ENCODE measurements at regions not wholly inside any gene's neighbourhood (a gene's known extent, or its start where the extent isn't known, plus 50 kb on each side); places are given as distances from the start of the nearest gene placed in this dataset.
A peak's percentile ranks its signal among the peaks of the same experiment; 100 is the strongest.

DNA sequence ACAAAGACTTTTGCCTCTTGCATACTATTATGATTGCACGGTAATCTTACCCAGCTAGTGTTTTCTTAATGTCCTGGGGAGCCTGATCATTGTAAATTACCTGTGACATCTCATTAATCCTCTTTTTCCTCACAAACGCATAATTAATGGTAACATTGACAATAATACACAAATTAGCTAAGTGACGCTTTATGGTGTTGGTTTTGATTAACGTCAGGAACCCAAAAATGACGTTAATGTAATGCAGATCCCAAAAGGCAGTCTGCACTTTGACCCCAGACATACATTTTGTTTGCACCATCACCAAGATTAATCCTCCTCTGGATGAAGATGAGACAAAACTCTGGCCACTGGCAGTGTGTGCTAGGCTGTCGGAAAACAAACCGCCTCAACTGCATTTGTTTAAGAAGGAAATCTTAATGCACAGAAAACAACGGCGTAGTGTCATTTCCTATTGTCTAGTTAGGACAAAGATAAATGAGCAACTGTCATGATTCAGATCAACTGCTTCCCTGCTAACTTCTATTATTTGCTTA is 83.9 kb upstream of the CDIN1 start:
- Histone ChIP-seq H3K9me2 (ENCODE audit: insufficient read depth) (no peaks in the 10 kb centered on the region), H3K27me3 (ENCODE audit: insufficient read depth, low read length) (no peaks in the 10 kb centered on the region), H3K36me3 (ENCODE audit: control insufficient read depth in 1 of 2, insufficient read depth in 2 of 2, low read length in 2 of 2) (no peaks in the 10 kb centered on the region), H3K79me2 (ENCODE audit: insufficient read depth, low read length) (no peaks in the 10 kb centered on the region), H2AFZ (ENCODE audit: low read depth, low read length, poor library complexity, severe bottlenecking) (peak overlapping the region; percentile 32), H3K4me2 (ENCODE audit: low read length) (no peak overlapping the region), H3K9ac (ENCODE audit: low read length) (no peak overlapping the region), H3K9me3 (ENCODE audit: control insufficient read depth in 1 of 2, insufficient read depth in 1 of 2, low read depth in 1 of 2, low read length in 2 of 2) (no peaks in the 10 kb centered on the region), H3K4me1 (ENCODE audit: control insufficient read depth in 1 of 2, insufficient read depth in 2 of 2, low read length in 2 of 2) (no peaks in the 10 kb centered on the region; a peak in 1 of 4 replicates), H3K27ac (ENCODE audit: low read depth, low read length) (no peak overlapping the region), H3K4me3 (replicated peaks in 1 of 2; ENCODE audit: low read depth in 1 of 2, low read length in 2 of 2) (no peak overlapping the region), H4K20me1 (ENCODE audit: insufficient read depth) (no peaks in the 10 kb centered on the region)
- ChIA-PET RAD21 (ENCODE audit: low non-redundant PET in 1 of 2, low total read pairs in 2 of 2, uncharacterized antibody in 2 of 2, unreplicated experiment in 2 of 2) (no interaction called here), POLR2A (no interaction called here), CTCF (no interaction called here)
- ATAC-seq: no peak
- DNase-seq (ENCODE audit: low read depth, low spot score): no peak
- TF ChIP-seq POLR2A (IDR thresholded peaks at IDR 0.05; ENCODE audit: borderline replicate concordance, extremely low read depth, insufficient read depth, insufficient read length) (no peak), ELF1 (IDR thresholded peaks at IDR 0.05; ENCODE audit: borderline replicate concordance, low read depth) (no peak), ZNF274 (IDR thresholded peaks at IDR 0.05; ENCODE audit: low read depth, low read length) (no peak), CEBPB (IDR thresholded peaks at IDR 0.05; ENCODE audit: low read depth) (no peak), CBX3 (IDR thresholded peaks at IDR 0.05; ENCODE audit: low read depth) (no peak), RAD21 (IDR thresholded peaks at IDR 0.05; ENCODE audit: low read depth) (no peak), POLR2AphosphoS5 (IDR thresholded peaks at IDR 0.05; ENCODE audit: low read depth, low read length) (no peak), EGR1 (IDR thresholded peaks at IDR 0.05; ENCODE audit: low read depth) (no peak), SP1 (IDR thresholded peaks at IDR 0.05; ENCODE audit: low read depth) (no peak), SIN3A (IDR thresholded peaks at IDR 0.05; ENCODE audit: low read depth) (no peak), EZH2 (IDR thresholded peaks at IDR 0.05) (no peak)
- TF ChIP-seq, protein P1, sequence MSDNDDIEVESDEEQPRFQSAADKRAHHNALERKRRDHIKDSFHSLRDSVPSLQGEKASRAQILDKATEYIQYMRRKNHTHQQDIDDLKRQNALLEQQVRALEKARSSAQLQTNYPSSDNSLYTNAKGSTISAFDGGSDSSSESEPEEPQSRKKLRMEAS (IDR thresholded peaks at IDR 0.05): no peak
- TF ChIP-seq, protein P2, sequence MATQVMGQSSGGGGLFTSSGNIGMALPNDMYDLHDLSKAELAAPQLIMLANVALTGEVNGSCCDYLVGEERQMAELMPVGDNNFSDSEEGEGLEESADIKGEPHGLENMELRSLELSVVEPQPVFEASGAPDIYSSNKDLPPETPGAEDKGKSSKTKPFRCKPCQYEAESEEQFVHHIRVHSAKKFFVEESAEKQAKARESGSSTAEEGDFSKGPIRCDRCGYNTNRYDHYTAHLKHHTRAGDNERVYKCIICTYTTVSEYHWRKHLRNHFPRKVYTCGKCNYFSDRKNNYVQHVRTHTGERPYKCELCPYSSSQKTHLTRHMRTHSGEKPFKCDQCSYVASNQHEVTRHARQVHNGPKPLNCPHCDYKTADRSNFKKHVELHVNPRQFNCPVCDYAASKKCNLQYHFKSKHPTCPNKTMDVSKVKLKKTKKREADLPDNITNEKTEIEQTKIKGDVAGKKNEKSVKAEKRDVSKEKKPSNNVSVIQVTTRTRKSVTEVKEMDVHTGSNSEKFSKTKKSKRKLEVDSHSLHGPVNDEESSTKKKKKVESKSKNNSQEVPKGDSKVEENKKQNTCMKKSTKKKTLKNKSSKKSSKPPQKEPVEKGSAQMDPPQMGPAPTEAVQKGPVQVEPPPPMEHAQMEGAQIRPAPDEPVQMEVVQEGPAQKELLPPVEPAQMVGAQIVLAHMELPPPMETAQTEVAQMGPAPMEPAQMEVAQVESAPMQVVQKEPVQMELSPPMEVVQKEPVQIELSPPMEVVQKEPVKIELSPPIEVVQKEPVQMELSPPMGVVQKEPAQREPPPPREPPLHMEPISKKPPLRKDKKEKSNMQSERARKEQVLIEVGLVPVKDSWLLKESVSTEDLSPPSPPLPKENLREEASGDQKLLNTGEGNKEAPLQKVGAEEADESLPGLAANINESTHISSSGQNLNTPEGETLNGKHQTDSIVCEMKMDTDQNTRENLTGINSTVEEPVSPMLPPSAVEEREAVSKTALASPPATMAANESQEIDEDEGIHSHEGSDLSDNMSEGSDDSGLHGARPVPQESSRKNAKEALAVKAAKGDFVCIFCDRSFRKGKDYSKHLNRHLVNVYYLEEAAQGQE (IDR thresholded peaks at IDR 0.05; ENCODE audit: low read depth): no peak
- TF ChIP-seq, protein P3, sequence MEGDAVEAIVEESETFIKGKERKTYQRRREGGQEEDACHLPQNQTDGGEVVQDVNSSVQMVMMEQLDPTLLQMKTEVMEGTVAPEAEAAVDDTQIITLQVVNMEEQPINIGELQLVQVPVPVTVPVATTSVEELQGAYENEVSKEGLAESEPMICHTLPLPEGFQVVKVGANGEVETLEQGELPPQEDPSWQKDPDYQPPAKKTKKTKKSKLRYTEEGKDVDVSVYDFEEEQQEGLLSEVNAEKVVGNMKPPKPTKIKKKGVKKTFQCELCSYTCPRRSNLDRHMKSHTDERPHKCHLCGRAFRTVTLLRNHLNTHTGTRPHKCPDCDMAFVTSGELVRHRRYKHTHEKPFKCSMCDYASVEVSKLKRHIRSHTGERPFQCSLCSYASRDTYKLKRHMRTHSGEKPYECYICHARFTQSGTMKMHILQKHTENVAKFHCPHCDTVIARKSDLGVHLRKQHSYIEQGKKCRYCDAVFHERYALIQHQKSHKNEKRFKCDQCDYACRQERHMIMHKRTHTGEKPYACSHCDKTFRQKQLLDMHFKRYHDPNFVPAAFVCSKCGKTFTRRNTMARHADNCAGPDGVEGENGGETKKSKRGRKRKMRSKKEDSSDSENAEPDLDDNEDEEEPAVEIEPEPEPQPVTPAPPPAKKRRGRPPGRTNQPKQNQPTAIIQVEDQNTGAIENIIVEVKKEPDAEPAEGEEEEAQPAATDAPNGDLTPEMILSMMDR (IDR thresholded peaks at IDR 0.05 in 2 of 3, conservative IDR thresholded peaks at IDR 0.05 in 1 of 3; ENCODE audit: borderline replicate concordance in 1 of 3, insufficient read depth in 1 of 3, low read depth in 2 of 3, low read length in 2 of 3): no peak
- TF ChIP-seq, protein P4, sequence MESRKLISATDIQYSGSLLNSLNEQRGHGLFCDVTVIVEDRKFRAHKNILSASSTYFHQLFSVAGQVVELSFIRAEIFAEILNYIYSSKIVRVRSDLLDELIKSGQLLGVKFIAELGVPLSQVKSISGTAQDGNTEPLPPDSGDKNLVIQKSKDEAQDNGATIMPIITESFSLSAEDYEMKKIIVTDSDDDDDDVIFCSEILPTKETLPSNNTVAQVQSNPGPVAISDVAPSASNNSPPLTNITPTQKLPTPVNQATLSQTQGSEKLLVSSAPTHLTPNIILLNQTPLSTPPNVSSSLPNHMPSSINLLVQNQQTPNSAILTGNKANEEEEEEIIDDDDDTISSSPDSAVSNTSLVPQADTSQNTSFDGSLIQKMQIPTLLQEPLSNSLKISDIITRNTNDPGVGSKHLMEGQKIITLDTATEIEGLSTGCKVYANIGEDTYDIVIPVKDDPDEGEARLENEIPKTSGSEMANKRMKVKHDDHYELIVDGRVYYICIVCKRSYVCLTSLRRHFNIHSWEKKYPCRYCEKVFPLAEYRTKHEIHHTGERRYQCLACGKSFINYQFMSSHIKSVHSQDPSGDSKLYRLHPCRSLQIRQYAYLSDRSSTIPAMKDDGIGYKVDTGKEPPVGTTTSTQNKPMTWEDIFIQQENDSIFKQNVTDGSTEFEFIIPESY (IDR thresholded peaks at IDR 0.05; ENCODE audit: extremely low read depth, insufficient replicate concordance, low read length): no peak
- intact Hi-C loops (cut with micrococcal nuclease): no loop called here
- BruUV-seq (replicated peaks): no TSS peak

Measured in HCT116 (cell line).